Fibroblast of upper back skin (primary cell): ENCODE measurements at regions not wholly inside any gene's neighbourhood (a gene's known extent, or its start where the extent isn't known, plus 50 kb on each side); places are given as distances from the start of the nearest gene placed in this dataset.

Experiments used
- DNase-seq: peaks from one replicate; pipeline ENCODE4 v3.0.0-alpha.2; 2013

DNA sequence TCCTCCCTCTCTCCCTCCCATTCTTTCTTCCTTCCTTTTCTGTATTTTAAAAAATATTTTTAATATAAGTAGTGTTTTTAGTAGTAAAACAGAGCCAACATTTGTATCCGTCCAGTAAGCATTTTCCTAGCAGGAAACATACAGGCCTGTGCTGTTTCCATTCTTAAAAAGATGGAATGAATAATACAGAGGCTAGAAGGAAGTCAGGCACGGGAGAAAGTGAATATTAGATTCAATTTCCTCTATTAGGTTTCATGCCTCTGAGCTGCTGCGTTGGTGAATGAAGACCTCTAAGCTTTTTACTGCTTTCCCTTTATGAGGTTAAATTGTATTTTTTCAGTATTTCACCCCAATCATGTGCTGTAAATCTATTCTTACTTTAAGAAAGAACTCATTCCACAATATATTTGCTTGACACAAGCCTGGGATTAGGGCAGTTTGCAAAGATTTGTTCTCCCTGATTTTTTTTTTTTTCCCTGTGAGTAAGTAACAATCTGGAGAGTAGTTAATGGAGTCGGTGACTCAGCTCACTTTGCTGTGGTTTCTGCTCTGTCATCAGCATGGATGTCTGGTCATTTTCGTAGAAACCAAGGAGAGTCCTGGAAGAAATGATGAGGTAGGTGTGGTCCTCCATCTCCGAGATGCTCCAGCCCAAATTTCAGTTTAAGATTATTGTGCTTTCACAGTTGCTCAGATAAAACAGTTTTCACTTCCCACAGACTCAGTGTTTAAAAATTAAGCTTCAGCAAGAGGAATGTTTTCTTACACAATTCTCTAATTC, 76.1 kb upstream of the PITRM1 start:
- DNase-seq = peak; percentile 95

DNA sequence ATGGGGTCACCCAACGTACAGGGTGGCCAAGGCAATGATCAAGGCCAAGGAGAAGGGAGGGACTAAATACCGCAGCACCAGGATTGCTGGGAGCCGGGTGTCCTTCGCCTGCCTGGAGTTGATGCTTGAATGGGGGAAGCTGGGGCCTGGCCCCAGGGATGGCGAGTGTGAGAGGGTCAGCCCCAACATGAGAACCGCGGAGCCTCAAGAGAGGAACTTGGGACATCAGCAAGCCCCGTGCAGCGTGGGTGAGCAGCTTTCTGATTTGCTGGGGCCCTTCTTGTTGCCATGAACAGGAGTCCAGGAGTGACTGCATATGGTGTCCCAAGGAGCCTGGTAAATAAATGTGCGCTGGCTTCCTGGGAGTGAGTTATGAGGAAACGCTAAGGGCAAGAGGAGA, 72.8 kb upstream of the PITRM1 start:
- no peak for DNase-seq

DNA sequence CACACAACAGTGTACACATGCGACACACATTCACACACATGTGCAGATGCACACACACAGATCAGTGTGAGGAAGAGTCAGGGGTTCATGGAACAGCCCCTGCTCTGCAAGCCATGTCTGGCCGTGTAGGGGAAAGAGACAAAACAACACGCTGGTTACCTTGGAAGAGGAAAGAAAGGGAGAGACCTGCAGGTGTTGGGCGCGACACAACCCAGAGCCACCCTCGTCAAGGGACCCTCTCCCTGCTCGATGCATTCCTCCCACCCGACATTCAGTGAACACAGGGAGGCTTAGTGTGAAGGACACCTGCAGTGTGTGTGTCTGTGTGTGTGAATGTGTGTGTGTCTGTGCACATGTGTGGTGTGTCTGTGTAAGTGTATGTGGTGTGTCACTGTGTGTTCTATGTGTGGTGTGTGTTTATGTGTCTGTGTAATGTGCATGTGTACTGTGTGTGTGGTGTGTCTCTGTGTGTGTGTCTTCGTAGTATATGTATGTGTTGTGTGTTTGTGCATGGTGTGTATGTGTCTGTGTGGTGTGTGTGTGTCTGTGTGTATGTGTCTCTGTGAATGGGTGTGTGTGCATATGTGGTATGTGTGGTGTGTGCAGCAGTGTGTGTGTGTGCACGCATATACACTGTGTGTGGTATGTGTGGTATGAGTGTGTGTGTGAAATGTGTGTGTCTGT, 69.5 kb upstream of the PITRM1 start:
- DNase-seq = no peak

DNA sequence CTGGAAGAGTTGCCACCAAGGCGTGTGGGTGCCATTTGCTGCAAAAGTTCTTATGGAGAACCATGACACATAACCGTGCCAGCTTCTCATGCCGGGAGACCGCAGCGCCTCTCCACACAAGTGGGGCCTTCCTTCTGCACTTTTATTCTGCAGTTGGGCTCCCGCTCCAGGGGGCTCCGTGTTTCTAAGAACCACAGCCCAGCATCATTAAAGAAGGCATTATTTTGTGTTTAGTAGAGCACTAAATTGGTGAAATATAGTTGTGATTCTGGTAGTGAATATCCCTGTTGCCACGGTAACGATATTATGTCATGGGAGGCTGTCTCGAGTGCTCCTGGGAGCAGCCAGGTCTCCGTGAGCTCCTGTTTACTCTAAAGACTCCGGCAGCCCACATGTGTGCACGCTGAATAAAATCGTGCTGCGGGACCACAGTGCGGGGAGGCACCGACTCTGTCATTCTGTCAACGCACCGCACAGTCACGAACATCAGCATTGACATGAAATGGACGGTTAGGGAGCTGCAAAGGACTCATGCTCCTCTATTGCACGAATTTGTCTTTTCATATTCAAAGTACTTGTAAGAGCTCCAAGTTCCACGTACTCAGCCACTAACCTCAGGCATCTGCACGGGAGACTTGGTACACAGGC, 68.8 kb upstream of the PITRM1 start:
- no peak for DNase-seq

DNA sequence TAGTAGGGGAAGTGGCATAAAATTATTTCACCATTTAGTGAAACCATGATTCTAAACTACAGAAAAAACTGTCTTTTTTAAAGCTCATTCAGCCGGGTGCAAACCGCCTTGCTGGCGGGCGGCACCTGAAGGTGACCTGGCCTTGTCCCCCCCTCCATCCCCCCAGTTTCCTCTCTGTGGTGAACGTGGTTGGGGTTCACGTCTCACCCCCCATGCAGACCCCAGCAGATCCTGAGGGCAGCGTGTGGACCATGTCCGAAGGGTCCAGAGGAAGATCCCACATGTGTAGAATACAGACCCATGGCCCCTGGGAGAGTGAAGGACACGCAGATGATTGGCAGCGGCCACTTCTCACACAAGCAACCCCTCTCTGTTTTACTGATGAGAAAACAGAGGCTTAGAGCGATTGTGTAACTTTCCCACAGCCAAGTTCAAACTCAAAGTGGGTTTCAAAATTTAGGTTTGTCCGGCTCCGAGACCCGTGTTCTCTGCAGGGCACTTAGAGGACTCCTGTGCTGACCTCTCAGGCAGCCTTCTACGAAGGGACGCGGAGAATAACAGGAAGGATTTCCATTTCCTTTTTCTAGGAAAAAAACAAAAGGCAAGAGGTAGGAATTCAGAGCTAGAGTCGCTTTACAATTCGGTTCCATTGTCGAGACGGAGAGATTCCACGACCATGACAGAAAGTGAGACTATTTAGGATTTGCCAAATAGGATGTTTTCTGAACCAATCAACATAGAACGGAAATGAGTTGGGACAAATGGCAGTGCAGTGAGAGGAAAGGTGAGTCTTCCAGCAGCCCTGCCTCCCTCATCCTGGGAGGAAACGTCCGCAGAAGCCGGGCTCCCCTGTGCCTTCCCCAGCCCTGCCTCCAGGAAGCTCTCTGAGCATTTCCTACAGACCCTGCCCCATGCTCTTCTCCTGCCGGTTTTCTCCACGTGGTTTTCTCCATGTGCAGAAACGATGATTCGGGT, 67.6 kb upstream of the PITRM1 start:
- DNase-seq = no peak

DNA sequence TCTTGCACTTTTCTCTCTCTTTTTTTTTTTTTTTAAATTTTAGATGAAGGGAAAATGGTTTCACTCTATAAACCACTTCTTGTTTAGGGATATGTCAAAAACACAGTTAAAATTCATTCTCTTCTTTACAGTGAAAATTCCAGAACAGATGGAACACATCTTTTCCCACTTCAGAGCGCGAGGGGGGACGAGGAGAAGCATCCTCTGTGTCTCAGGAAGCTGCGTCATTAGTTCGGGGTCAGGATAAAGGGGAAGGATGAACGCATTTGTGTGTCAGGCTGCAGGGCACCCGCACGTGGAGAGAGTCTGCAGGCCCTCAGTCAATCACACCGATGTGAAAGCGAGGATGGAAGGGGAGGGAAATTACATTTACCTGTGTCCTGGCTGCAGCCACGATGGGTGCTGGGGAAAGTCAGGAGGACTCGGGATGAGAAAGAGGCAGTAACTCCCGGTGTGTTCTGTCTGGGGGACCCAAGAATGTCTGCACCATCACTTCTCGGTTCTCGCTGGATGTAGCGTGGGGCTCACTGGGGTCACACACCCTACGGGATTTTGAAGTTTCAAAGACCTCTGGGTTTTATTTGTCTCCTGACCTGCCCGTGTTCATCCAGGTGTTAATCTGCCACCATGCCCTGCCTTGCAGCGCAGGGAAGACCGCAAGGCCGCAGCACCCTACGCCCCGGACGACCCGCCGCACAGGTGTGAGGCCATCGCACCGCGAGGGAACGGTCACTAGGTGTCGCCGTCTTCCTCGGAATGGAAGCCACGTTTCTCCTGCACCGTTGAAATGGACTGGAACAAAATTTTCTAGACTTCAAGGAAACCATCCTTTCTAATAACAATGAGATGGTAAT, 66.7 kb upstream of the PITRM1 start:
- DNase-seq = peak; percentile 64

- no peak for DNase-seq
These were observed 65.7 kb upstream of the PITRM1 start for GRCh38 chr10:3238115-3238871.

DNA sequence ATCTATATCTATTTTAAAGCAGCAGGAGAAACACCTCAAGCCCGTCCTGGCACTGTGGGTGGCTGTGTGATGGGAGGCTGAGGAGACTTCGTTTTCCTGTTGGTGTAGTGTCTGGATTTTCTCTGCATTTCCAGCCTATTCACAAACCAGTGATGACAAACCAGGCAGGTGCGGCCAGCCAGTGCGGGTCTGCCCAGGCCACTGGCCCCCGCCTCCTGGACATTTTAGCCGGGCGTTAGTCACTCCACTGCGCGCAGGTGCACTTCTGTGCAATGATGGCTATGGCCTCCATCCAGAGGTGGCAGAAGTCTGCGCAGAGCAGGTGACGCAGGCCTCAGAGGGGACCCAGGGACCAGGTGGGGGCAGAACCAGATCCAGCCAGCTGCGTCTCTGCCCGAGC, 64.9 kb upstream of the PITRM1 start:
- no peak for DNase-seq

DNA sequence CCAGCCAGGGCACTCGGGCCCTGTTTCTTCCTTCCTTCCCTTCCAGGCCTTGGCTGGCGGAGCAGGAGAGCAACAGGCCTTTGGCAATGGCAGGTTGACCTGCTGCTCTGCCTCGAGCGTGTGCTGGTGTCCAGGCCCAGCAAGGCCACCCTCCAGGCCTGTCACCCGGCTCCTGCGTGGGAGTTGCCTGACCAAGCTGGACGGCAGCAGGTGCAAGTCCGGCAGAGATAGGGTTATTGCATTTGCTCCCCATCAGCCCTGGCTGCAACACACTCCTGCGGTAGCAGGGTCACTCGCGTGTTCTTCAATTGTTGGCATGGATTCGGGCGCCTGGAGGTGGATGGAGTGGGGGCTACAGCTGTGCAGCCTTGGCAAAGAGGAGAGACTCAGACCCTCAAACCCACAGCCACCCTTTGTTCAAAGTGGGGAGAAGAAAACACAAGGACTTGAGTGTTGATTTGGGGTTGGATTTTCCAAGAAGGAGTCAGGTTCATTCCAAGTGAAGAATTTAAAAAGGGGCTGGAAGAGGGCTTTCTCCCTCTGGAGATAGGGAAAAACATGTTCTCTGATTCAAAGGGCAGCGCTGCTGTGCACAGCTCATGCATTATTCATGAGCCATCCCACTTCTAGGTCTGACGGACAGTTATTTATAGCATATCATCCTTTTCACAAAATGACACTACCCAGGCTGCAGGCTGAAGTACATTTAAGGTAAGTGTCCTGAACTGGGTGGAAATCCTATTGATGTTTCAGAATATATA, 64.2 kb upstream of the PITRM1 start:
- no peak for DNase-seq

GRCh38 chr10:3235996-3236510, 63.5 kb upstream of the PITRM1 start:
- DNase-seq = no peak

DNA sequence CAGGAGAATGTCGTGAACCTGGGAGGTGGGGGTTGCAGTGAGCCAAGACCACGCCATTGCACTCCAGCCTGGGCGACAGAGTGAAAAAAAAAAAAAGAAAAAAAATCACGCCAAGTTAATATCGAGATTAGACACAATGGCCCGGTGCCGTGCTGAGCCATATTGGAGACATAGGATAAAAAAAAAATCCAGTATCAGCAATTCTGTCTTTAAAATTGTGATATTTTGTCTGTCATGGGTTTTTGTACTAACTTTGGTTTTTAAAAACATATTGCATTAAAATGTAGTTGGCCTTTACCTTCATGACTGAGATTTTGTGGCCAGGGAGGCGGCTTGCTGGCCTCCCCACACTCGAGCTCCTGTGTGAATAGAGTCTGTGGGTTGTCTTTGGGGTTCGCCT, 62.8 kb upstream of the PITRM1 start:
- DNase-seq = no peak

DNA sequence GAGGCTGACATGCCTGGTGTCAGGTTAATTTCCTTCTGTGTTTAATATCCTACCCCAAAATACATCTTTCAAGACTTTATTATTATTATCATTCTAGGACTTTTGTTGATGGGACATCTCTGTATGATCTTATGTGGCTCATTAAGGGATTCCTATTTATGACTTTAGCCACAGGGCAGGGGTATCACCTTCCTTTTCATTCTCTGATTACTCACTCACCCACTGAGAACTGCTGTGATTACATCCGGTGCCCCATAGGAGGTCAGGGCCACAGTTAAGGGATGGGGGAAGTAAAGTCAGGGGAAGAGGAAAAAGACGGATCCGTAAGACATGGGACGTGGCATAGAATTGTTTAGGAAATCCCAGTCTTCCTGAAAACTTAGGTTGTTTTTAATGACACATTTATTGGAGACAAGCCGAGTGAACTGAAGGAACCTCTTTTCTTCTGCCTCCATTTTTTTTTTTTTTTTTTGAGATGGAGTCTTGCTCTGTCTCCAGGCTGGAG, 61.0 kb upstream of the PITRM1 start:
- no peak for DNase-seq

DNA sequence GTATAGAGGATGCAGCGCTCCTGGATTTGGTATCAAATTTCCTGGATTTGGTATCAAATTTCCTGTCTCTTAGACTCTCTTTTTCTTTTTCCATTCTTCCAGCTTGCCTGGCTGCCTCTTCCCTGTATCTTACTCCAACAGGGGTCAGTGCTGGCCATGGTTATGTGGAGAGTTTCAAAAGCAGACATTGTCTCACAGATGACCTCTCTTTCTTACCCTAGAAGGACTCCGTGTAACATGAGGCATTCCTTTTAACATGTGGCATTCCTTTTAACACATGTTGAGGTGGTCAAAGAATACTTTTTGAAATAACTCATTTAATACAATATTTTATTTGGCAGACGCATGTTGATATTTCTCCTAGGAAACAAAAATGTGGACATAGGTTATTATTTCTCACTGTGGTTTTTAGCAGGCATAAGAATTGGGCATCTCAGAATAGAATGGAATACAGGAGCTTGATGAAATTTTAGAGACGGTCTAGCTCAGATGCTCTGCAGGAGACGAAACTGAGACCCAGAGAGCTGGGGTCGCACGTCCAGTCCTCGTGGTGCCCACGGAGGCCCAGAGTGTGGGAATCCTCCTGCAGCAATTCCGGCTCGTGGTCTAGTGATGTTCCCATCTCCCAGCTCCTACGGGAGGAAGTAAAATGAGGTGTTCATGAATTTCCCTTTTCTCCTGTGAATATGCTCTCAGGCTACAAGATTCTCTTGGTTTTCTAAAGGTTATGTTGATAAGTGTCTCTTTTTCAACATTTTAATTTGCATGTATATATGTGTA, 59.6 kb upstream of the PITRM1 start:
- DNase-seq = peak; percentile 93

GRCh38 chr10:3229815-3230214, 57.2 kb upstream of the PITRM1 start:
- peak; percentile 54 for DNase-seq

- DNase-seq = no peak
These were observed 56.0 kb upstream of the PITRM1 start for GRCh38 chr10:3228629-3228945.

GRCh38 chr10:3226960-3227744, 54.6 kb upstream of the PITRM1 start:
- DNase-seq = peak; percentile 98

DNA sequence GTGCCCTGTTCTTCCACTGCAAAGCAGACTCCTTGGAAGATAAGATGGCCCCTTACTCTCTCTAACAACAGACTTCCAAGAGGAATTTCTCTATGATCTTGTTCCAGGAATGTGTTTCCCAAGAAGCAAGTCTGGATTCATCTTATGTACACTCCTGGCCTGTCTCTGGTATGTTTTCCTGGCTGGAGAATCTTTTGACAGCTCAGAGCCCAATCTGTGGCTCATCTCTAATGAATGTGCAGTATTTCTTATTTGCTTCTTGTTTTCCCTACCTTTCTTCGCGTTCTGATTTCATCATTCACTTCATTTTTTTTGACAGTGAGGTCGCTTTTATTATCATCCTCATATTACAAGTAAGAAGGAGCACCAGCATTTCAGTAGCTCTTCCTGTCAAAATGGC, 53.0 kb upstream of the PITRM1 start:
- DNase-seq = peak; percentile 97

DNA sequence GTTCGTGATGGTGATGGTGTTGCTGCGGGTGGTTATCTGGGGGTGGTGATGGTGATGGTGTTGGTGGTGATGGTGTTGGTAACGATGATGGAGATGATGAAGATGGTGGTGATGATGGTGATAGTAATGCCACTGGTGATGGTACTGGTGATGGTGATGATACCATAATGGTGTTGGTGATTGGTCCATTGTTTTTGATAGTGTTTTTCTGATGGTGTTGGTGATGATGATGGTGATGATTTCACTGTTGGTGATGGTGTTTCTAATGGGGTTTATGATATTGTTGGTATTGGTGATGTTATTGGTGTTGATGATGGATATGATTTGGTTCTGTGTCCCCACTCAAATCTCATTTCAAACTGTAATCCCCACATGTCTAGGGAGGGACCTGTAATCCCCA, 51.7 kb upstream of the PITRM1 start:
- no peak for DNase-seq
